ENCODE measurements at regions not wholly inside any gene's neighbourhood (a gene's known extent, or its start where the extent isn't known, plus 50 kb on each side); places are given as distances from the start of the nearest gene placed in this dataset.
A peak's percentile ranks its signal among the peaks of the same experiment; 100 is the strongest.

- TF ChIP-seq ZBTB26 (CRISPR knock-in tag; IDR thresholded peaks at IDR 0.05; ENCODE audit: borderline replicate concordance) (peak; percentile 100), ZNF18 (CRISPR knock-in tag; IDR thresholded peaks at IDR 0.05; ENCODE audit: insufficient replicate concordance) (no peak), TBX2 (CRISPR knock-in tag; IDR thresholded peaks at IDR 0.05; ENCODE audit: borderline replicate concordance) (peak; percentile 60), TARDBP (CRISPR knock-in tag; IDR thresholded peaks at IDR 0.05) (peak; percentile 86), TEAD3 (CRISPR knock-in tag; optimal IDR thresholded peaks at IDR 0.05; ENCODE audit: borderline replicate concordance) (peak; percentile 95), FOXP4 (CRISPR knock-in tag; IDR thresholded peaks at IDR 0.05) (peak; percentile 81), SRY (CRISPR knock-in tag; IDR thresholded peaks at IDR 0.05) (no peak), ELF3 (CRISPR knock-in tag; IDR thresholded peaks at IDR 0.05) (peak; percentile 95), ZKSCAN5 (CRISPR knock-in tag; IDR thresholded peaks at IDR 0.05) (no peak), FOXK1 (CRISPR knock-in tag; IDR thresholded peaks at IDR 0.05; ENCODE audit: borderline replicate concordance, low read depth) (peak; percentile 77; the same call in 1 of the 2 replicates), HOMEZ (CRISPR knock-in tag; IDR thresholded peaks at IDR 0.05; ENCODE audit: low read depth) (peak; percentile 92), ZNF512B (CRISPR knock-in tag; IDR thresholded peaks at IDR 0.05; ENCODE audit: borderline replicate concordance) (no peak), SRSF9 (IDR thresholded peaks at IDR 0.05; ENCODE audit: borderline replicate concordance, insufficient read depth, low read depth, low read length, poor library complexity, severe bottlenecking) (no peak)
Measured at GRCh38 chr2:19505199-19506136, 147.0 kb upstream of the OSR1 start (continued).

Measured in HepG2 (cell line).